ENCODE measurements at regions not wholly inside any gene's neighbourhood (a gene's known extent, or its start where the extent isn't known, plus 50 kb on each side); places are given as distances from the start of the nearest gene placed in this dataset.

DNA sequence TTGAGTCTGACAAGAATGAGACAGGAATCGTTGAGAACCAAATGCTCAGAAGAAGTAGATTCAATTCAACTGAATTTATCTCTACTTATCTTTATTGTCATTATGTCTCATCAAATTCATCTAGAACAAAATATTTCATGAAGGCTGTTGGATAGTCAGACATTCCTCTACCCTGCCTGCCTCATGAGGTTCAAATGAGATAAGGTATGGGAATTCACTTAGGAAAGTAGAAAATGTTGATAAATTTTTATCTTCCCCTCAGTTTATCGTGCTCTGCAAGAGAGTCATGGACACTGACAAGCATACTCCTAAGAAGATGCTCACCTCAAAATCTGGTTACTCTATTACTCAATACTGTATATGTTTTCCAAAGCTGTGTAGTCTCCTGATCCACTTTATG, 149.7 kb upstream of the CDIN1 start:
- TF ChIP-seq, protein P1, sequence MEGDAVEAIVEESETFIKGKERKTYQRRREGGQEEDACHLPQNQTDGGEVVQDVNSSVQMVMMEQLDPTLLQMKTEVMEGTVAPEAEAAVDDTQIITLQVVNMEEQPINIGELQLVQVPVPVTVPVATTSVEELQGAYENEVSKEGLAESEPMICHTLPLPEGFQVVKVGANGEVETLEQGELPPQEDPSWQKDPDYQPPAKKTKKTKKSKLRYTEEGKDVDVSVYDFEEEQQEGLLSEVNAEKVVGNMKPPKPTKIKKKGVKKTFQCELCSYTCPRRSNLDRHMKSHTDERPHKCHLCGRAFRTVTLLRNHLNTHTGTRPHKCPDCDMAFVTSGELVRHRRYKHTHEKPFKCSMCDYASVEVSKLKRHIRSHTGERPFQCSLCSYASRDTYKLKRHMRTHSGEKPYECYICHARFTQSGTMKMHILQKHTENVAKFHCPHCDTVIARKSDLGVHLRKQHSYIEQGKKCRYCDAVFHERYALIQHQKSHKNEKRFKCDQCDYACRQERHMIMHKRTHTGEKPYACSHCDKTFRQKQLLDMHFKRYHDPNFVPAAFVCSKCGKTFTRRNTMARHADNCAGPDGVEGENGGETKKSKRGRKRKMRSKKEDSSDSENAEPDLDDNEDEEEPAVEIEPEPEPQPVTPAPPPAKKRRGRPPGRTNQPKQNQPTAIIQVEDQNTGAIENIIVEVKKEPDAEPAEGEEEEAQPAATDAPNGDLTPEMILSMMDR (IDR thresholded peaks at IDR 0.05) = no peak
- TF ChIP-seq POLR2A (IDR thresholded peaks at IDR 0.05) (no peak), POLR2AphosphoS5 (IDR thresholded peaks at IDR 0.05) (no peak), EP300 (IDR thresholded peaks at IDR 0.05) (no peak)
- no peaks in the 10 kb centered on the region for H3K4me1 ChIP-seq
- no peak overlapping the region for H3K4me3 ChIP-seq
- H3K9me3 ChIP-seq = no peaks in the 10 kb centered on the region
- H3K27me3 ChIP-seq = no peaks in the 10 kb centered on the region
- 86% methylated on average over 2 of the region's 2 CpGs for WGBS, 2 donors
- no peak overlapping the region for H3K27ac ChIP-seq
- H3K36me3 ChIP-seq = no peaks in the 10 kb centered on the region
- no peak for DNase-seq
- intact Hi-C loops (cut with DNase I) = no loop called here

DNA sequence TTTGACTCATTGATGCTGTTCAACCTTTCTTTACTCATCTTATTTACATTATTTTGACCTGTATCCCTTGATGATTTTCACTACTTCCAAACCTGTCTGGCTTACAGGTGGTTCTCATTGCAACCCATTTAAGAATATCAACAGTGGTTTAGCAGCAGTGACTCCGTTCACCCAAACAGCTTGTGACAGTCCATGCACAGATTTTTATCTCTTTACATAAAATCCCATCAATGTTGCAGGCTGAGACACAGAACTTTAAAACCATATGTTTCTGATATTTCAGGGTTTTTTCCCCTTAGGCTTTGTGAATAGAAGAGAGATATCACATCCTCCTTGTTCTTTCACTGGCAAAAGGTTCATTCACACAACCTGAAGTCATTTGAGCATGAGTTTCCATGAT, 149.1 kb upstream of the CDIN1 start:
- intact Hi-C loops (cut with DNase I) = no loop called here
- TF ChIP-seq, protein P1 (IDR thresholded peaks at IDR 0.05) = no peak
- no peak for TF ChIP-seq POLR2A (IDR thresholded peaks at IDR 0.05)
- TF ChIP-seq EP300 (IDR thresholded peaks at IDR 0.05) = no peak
- no peak for TF ChIP-seq POLR2AphosphoS5 (IDR thresholded peaks at IDR 0.05)
- 77 to 85% methylated on average over 1 of the region's 1 CpG for WGBS, 2 donors
- no peak overlapping the region for H3K4me3 ChIP-seq
- H3K9me3 ChIP-seq = no peaks in the 10 kb centered on the region
- no peaks in the 10 kb centered on the region for H3K4me1 ChIP-seq
- no peaks in the 10 kb centered on the region for H3K27me3 ChIP-seq
- no peak overlapping the region for H3K27ac ChIP-seq
- H3K36me3 ChIP-seq = no peaks in the 10 kb centered on the region
- DNase-seq = no peak

DNA sequence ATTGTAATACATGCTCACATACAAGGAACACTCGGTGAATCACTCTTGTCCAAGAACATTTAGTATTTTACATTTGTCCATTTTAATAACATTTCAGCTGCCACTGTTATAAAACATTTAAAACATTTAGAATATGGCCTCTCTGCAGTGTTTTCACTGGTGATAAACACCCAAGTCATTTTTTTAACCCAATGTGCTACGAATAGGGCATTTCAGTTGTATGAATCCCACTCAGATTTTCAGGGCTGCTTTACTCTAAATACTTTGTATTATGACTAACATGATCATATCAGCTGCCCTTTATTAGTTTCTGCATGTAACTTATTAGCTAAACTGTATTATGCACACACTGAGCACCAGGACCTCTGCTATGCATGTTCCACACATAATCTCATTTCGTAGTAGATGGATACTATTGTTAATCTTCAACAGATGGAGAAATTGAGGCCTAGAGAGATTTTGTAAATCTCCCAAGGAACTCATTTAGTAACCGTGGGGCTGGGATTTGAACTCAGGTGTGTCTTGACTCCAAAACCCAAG, 148.6 kb upstream of the CDIN1 start:
- no peaks in the 10 kb centered on the region for H3K4me1 ChIP-seq
- H3K9me3 ChIP-seq = no peaks in the 10 kb centered on the region
- no peak overlapping the region for H3K4me3 ChIP-seq
- intact Hi-C loops (cut with DNase I) = no loop called here
- no peaks in the 10 kb centered on the region for H3K36me3 ChIP-seq
- TF ChIP-seq POLR2AphosphoS5 (IDR thresholded peaks at IDR 0.05) = no peak
- TF ChIP-seq POLR2A (IDR thresholded peaks at IDR 0.05) = no peak
- TF ChIP-seq, protein P1 (IDR thresholded peaks at IDR 0.05) = no peak
- TF ChIP-seq EP300 (IDR thresholded peaks at IDR 0.05) = no peak
- WGBS, 2 donors = 83 to 90% methylated on average over 4 of the region's 4 CpGs
- no peaks in the 10 kb centered on the region for H3K27me3 ChIP-seq
- no peak for DNase-seq
- H3K27ac ChIP-seq = no peak overlapping the region

DNA sequence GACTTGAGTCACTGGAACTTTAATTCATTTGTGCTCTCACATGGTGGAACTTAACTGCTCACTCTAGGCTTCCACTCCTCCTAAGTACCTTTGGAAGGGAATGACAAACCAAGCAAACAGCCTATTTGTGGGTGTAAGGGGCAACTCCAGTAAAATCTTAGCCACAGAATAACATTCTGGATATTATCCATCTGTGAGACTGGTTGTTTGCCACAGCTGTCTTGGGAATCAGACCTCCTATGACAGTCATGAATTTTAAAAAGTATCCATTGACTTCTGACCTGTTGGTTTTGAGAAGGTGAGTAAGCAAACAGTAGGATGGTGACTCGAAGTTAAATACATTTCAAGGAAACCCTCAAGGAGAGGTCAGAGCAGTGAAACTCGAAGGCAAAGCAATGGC, 147.3 kb upstream of the CDIN1 start:
- H3K4me3 ChIP-seq = no peak overlapping the region
- no peaks in the 10 kb centered on the region for H3K4me1 ChIP-seq
- no peak for DNase-seq
- H3K36me3 ChIP-seq = no peaks in the 10 kb centered on the region
- 28 to 53% methylated on average over 2 of the region's 2 CpGs for WGBS, 2 donors
- no peak overlapping the region for H3K27ac ChIP-seq
- intact Hi-C loops (cut with DNase I) = no loop called here
- no peaks in the 10 kb centered on the region for H3K9me3 ChIP-seq
- TF ChIP-seq POLR2A (IDR thresholded peaks at IDR 0.05) = no peak
- TF ChIP-seq, protein P1 (IDR thresholded peaks at IDR 0.05) = no peak
- H3K27me3 ChIP-seq = no peaks in the 10 kb centered on the region

DNA sequence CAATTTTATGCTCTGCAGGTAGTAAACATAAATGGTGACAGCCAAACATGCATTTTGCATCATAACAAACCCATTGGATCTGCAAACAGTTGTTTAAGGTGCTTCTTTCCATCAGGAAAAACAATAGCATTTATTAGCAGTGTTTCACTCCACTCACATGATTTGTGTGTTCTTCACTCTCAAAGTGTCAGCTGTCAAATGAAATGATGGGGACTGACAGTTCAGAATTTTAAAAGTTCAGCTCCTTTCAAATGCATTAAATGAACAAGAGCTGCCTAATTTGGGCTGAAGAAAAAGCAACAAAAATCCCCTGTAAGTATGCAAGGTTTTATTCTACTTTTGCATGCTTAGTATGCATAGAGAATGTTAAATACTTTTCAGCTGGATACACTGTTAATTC, 145.2 kb upstream of the CDIN1 start:
- no peak overlapping the region for H3K4me3 ChIP-seq
- H3K9me3 ChIP-seq = no peaks in the 10 kb centered on the region
- no peaks in the 10 kb centered on the region for H3K27me3 ChIP-seq
- DNase-seq = no peak
- no peak overlapping the region for H3K27ac ChIP-seq
- no peaks in the 10 kb centered on the region for H3K4me1 ChIP-seq
- intact Hi-C loops (cut with DNase I) = no loop called here
- TF ChIP-seq POLR2A (IDR thresholded peaks at IDR 0.05) (no peak), POLR2AphosphoS5 (IDR thresholded peaks at IDR 0.05) (no peak), EP300 (IDR thresholded peaks at IDR 0.05) (no peak)
- TF ChIP-seq, protein P1 (IDR thresholded peaks at IDR 0.05) = no peak
- no peaks in the 10 kb centered on the region for H3K36me3 ChIP-seq
